NT2/D1 (cell line): ENCODE measurements at regions not wholly inside any gene's neighbourhood (a gene's known extent, or its start where the extent isn't known, plus 50 kb on each side); places are given as distances from the start of the nearest gene placed in this dataset.

ENCODE experiments used
- SUZ12 ChIP-seq: IDR thresholded peaks from 2 replicates; pipeline ENCODE4 v1.6.1; 2011; ENCODE audit not compliant: insufficient read length, insufficient read depth; ENCODE audit errors: extremely low read depth
- YY1 ChIP-seq: IDR thresholded peaks from 2 replicates; pipeline ENCODE4 v1.6.1; 2011; ENCODE audit not compliant: insufficient read length, insufficient read depth
- ZNF274 ChIP-seq: IDR thresholded peaks from 2 replicates; pipeline ENCODE4 v1.6.1; 2011; ENCODE audit warnings: mild to moderate bottlenecking, low read depth, low read length

- TF ChIP-seq ZNF274 (no peak), YY1 (no peak), SUZ12 (no peak)
Observed at GRCh38 chr1:22207511-22208267, 64.8 kb upstream of the WNT4 start.
